GM19351 (cell line): ENCODE measurements at regions not wholly inside any gene's neighbourhood (a gene's known extent, or its start where the extent isn't known, plus 50 kb on each side); places are given as distances from the start of the nearest gene placed in this dataset.

ENCODE experiments used
- ATAC-seq: cut with Tn5 transposase; IDR thresholded peaks from one replicate; pipeline ENCODE4 v1.9.1; 2021; ENCODE audit warnings: mild to moderate bottlenecking, moderate library complexity; ENCODE audit not compliant: unreplicated experiment

DNA sequence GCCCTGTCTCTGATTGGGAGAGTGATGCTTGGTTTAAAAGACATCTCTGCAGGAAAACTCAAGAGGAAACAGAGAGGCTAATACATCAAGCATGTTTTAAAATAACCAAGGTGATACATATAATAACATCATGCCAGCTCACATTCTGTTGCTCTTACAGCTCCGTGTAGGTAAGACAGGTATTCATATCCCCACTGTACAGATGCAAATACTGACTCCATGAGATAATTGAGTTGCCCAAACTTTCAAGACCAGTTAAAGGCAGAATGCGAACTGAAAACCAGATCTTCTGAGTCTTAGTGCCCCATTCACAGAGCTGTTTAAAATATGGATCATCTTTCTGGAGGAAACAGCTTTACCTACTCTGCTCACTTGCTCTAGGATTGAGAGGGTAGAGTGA is 214.0 kb downstream of the PIK3R1 start:
- ATAC-seq, result no peak

DNA sequence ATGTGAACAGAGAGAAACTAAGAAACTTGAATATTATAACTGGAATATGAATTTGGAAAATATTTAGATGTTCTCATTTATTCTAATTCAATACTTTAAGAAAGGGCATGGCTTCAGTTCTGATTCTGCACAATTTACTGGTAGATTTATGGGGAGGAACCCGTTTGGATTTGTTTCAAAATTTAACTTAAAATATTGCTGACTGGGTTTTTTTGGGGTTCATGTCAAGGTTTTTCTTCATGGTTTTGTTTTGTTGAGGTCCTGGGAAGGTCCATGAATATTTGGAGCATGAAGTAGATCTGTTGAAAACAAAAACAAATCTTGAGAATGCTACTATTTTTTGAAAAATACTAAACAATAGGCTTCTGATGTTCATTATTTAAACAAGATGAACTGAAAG is 214.7 kb downstream of the PIK3R1 start:
- no peak for ATAC-seq

DNA sequence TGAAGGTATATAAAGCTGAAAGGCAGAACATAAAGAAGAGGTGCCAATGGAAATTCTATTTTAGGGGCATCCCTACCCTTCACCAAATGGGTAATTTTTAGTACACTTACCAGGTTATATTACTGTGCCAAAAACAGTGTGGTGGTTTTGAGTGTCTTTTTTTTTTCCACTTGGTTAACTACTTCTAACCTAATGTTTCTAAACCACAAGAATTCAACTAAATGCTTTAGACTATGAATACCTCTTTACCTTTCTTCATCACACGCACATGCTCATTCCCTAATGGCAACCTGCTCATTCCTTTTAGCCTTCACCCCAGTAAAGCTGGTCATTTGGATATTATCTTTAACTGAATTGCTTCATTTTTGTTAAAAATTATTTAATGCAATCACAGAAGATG is 215.6 kb downstream of the PIK3R1 start:
- ATAC-seq, result no peak

DNA sequence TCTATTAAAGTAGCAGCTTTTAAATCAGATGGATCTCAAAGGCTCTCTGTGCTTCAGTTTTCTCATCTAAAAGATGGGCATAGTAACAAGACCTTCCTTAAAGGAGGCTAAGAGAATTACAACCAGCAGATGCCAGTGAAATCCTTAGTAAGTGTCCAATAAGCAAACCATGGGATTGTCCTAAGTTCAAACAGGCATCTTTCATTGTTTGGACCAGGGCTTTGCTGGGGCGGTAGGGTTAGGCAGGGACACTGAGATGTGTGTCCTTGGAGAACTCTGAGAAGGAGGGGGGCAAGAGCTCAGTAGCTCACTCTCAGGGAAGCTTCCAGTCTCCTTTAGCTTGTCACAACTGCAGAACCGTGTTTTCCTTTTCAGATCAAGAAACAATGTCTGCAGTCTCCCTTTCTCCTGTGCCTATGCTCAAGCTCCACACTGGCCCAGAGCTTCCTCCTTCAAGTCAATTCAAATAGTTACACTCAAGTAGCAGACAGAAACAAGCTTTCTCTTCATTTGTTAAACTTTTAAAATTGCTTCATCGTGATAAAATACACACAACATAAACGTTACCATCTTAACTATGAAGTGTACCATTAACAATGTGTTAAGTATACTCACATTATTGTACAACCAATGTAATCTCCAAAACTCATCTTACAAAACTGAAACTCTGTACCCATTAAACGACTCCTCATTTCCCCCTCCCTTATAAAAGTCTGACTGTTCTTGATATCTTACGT is 216.2 kb downstream of the PIK3R1 start:
- ATAC-seq, result no peak

DNA sequence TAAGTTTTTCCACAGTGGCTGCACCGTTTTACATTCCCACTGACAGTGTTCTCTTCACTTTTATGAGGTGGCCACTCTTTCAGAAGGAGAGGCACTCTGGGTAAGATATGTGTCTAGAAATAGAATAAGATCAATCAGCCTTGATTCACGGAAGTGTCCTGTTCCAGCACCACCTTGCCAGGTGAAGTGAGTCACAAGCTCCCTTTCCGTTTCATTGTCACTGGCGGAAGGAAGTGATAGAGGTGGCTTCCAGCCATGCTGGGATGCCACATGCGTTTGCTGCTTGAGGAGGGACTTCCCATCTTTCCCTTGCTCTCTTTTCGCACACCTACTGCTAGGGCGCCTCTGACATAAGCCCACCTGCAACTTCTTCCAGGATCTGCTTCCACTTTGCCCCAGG is 217.1 kb downstream of the PIK3R1 start:
- no peak for ATAC-seq

DNA sequence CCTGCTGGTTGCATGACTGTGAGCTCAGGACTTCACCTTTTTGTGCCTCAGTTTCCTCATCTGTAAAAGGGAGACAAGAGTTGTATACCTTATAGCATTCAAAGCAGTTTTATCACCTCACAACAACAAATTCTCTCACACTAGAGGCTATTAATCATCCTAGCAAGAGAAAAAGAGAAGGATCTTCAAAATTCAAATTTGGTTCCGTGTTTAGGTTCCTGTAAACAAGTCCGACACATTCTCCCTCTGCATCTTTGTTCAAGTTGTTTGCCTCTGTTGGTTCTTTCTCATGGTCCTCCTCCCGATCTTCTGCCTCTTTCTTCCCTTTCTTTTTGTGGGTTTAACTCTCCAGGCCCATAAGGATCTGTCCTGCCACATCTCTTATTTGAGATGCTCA is 218.0 kb downstream of the PIK3R1 start:
- ATAC-seq, result no peak

DNA sequence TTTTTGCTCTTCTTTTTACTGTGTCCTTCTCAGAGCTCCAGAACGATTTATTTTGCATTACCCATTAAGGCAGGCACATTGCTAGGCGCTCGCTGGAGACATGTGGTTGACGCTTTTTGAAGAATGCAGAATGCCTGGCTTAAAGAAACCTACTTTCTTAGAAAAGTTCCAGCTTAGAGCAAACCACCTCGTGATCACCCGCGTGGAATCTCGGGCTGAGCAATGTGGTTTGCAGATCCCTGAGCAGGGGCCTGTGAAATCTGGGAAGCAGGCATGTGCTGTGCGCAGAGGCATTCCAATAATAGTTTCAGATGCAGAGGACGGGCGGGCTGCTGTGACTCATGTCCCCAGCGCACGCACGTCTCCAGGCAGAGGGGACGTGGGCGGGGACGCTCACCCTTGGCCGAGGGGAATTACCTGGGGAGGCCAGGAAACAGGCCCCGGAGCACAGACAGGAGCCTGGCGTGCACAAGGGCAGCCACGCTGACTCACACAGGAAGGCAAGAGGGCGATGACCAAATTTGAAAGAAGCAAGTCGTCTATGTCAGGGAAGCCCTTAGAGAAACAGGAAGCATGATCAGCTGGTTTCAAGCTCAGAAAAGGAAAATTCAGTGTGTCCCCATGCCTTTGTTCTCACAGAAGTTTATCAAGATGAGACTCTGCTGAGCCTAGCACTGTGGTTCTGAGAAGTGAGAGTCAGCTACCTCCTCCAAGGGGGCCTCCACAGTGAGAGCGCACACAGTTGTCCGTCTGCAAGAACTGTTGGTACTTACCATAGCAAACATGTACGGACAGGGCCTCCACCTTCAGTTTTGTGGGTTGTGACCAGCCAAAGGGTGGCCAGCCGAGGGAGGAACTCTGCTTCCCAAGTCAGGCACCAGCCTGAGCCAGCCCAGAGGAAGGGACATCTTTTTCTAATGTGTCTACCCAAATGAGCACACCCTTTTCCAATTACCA is 218.6 kb downstream of the PIK3R1 start:
- ATAC-seq, result peak; percentile 94

DNA sequence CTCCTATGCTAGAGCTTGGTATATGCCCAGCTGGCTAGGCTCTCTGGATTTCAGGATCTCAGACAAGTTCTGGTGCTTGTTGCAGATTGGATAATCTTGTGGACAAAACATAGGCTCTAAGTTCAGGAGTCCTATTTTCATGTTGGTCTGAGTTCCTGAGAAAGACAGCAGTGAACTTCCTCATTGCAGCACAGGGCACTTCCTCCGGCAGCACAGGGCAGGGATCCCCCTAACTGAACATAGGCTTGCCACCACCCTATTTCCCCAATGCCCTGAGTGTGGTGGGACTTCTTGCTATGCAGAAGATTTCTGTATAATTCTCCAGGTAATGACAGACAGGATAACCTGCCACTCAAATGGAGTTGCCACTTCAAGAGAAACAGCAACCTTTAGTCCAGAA is 220.1 kb downstream of the PIK3R1 start:
- no peak for ATAC-seq

DNA sequence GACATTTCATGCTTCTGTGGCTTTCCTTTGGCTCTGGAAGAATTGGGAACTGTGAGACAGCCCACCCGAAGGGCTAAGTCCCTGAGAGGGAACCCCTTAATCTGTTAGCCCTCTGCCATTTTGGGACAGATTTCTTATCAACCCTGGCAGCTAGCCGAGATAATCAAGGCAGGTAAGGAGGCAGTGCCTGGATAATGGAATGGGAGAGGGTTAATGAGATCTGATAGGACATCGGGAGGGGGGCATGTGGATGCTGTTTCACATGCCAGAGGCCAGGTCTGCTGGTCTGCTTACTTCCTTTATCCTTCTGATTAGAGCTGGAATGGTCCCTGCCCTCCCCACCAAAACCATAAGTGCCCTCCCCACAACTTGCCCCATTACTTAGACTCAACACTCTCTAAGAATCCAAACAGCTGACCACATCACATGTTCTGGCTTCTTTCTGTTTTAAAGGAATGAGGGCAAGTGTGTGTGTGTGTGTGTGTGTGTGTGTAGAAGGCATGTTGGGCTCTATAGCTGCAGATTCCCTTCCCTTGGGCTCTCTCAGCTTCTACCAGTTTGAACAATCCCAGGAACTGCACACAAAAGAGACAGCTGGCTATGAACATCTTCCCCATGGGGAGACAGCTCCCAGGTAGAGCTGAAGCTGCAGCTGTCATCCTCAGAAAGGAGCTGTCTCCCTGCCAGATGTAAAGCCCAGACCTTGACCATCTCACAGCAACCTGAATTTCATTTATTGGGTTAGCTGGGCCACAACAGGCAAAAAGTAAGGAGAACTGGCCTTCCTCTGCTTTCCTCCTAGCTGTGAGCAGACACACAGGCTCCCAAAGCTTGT is 221.3 kb downstream of the PIK3R1 start:
- no peak for ATAC-seq

DNA sequence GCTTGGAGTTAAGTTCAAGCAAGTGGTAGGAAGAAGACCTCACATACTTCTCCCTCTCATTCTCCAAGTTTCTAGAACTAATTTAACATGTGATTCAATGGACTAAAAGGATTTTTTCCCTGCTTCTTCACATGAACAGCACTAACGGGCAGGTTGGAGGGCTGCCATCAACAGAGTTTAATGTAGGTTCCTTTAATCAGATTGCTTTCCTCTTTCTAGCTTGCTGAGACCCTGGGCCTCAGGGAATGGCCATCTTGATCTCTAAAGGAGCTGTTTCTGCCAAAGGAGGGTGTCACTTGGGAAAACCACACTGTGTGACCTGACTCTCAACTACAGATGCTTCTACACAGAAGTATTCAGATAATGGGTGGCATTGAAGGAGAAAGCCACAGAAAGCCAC is 223.3 kb downstream of the PIK3R1 start:
- ATAC-seq, result no peak

DNA sequence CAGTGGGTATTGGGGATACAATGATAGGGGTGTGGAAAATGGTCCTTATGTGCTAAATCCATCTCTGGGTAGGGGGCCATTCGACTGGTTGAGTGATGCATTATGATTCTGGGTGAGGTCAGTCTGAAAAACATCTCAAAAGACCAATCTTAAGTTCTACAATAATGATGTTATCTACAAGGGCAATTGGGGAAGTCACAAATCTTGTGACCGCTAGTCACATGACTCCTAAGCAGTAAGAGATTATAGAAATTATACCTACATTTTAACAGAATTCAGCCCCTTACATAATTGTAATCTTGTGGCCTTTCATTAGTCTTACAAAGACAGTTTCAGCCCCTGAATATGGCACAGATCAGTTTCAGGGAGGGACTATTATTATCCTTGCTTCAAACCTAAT is 224.7 kb downstream of the PIK3R1 start:
- ATAC-seq, result no peak

DNA sequence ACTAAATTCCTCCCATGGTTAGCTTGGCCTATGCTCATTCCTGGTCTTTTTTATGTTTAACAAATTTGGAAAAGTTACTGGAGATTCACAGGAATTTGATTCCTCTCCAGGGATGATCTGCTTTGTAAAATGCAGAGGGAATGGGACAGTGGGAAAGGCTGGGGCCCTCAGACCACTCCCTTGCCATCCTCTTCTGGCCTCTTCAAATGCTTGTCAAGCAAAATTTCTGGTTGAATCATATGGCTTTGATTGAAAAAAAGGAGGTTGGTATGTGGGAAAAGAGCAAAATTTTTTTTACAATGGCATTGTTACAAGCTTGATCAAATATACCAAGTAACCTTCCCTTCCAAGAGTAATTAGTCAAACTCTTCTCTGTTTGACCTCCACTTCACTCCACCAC is 225.1 kb downstream of the PIK3R1 start:
- no peak for ATAC-seq

DNA sequence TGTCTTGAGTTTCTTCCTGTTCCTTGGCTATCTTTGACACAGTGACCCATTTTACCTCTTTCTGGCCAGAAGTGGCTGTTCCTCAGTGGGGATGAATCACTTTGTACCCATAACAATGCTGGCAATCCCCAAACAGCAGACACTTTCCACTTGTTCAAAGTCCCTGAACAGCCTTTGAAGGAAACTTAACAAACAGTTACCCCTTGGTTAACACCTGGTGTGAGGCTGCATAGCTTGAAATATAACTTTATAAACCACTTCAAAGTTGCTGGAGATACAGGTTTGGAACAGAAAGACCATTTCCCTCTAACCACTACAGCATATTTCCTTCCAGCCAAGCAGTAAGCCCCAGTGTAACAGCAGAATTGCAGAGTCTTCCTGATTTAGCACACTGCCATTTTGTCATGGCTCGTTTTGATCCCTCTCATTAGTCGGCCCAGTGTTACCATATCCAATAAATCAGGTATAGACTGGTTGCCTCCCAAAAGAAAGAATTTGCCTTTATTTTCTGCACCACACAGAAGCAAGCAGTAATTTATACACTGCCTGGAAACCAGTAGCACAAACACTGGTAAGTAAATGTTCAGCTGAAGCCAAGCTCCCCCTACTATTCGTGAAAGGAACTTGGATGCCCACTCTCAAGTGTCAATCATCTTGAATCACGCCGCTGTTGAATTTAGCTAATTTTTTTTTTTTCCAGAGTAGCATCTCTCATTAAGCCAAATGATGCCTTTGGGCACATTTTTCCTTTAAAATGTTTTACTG is 225.9 kb downstream of the PIK3R1 start:
- no peak for ATAC-seq

DNA sequence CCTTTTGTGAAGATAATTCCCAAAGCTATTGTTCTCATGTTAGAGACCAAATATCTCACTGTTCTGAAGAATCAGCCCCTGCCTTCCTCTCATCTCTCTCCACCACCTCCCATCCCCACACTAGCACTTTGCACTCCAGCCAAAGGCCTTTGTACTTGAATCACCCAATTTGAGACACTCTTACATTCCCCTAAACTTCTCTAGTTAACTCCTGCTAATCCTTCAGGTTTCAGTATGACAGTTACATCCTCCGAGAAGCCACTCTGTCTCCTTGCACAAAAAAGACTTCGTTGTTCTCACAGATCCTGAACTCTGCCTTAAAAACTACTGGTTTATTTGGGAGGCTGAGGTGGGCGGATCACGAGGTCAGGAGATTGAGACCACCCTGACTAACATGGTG is 227.5 kb downstream of the PIK3R1 start:
- no peak for ATAC-seq

DNA sequence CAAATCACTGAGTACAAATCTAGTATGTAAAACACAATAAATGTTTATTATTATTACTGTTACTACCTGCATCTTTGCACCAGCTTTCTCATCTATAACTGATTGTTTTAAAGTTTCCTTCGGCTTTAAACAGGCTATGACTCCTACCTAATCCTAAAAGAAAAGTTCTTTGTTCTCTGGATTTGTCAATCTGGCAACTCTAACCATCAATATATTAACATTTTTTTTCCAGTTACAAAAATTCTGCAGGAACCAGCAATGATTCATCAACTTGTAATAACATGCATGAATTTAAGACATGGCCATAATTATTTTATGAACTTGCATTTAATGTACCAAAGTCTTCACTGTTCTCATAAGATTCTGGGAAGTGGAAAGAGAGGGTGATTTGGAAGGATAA is 228.5 kb downstream of the PIK3R1 start:
- no peak for ATAC-seq

DNA sequence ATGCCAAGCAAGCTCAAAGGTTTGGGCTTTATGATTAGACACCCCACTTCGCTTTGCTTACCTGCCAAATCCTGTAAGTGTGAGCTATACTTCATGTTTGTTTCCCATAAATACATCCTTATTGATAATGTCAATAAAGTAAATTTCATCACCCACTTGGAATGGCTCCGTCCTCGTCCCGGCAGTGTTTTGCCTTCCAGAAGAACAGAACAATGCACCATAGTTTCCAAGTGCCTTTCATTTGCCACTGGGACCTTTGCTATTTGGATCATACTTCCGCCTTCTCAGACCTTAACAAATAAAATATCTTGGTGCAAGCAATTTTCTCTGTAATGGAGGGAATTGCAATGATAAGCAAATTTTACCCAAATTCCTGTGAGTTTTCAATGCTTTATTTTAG is 229.3 kb downstream of the PIK3R1 start:
- no peak for ATAC-seq

DNA sequence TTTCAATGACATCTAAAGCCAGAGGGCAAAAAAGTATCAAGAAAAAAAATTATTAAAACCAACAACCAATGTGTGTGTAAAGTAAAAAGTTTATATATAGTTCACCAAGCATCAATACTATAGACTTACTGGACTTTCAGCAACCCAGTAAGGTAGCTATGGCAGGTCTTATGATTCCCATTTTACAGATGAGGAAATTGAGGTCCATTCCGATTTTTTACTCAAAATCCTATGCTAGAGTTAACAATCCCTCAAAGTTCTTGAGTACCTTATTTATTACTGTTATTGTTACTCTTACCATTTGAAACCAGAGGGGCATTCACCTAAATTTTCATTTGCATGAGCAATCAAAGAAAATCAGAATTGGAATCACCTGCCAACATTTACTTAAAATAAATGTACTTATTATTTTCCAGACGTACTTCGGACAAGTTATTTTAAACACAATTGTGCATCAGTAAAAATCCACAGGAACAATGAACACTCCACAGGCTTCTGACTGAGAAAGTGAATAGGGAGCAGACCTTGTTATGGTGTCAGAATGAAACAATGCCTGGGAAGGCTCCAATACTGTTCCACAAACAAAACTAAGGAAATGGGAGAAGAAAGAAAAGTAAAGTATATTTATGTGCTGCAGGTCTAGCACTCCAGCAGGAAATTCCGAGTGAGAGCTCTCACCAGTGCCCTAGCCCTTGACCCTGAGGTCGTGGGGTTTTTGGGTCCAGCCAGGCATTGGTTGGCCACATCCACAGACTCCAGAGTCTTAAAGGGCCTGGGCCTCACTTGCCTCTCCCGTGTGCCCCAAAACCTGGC is 229.9 kb downstream of the PIK3R1 start:
- no peak for ATAC-seq

DNA sequence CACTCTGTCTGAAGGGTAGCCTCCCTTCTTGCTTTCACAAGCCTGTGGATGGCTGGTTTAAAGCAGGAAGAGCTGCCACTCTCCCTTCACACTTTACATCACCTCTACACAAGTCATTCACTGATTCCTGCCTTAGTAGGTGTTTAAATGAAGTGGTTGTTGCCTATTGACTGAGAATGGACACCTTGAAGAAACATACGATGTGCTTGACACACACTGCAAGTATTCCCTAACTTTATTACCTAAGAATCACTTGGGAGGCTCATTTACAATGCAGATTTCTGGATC is 230.5 kb downstream of the PIK3R1 start:
- no peak for ATAC-seq

DNA sequence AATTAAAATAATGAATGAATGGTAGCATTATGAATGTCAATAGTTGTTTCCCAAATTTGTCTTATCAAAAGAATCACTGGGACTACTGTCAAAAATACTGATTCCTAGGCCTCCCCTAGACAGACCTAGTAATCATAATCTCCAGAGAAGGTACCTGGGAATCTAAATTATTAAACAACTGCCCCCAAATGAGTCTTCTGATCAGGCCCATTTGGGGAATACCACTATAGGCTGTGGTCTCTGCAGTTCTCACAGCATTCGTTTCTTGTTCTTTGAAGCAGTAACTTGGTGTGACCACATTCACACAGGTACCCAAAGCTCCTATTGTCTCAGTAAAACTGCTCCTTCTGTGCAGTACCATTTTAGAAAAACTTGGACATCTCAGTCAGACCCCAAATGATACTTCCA is 230.9 kb downstream of the PIK3R1 start:
- peak; percentile 93 for ATAC-seq
